HCT116 (cell line): ENCODE measurements at regions not wholly inside any gene's neighbourhood (a gene's known extent, or its start where the extent isn't known, plus 50 kb on each side); places are given as distances from the start of the nearest gene placed in this dataset.

Experiments used
- ATAC-seq: fragments of 200-7000 bp; cut with Tn5 transposase; 2 replicates; pipeline ENCODE4 v1.9.1; 2020; ENCODE audit warnings: mild to moderate bottlenecking, moderate library complexity
- BruUV-seq: library from RNA; stranded (reverse); fragments of 400-500 nt; replicated peaks from 2 replicates; lab custom pipeline; 2021; lab: Mats Ljungman, UMichigan
- CTCF ChIA-PET: fragments of 300-600 bp; sonication (Branson Sonifier 250); formaldehyde crosslinking; loops from one replicate; lab custom pipeline; 2021; ENCODE audit warnings: antibody characterized with exemption; lab: Charles Lee
- POLR2A ChIA-PET: fragments of 300-600, 350-600 bp; sonication (Branson Sonifier 250); formaldehyde crosslinking; loops from one replicate; lab custom pipeline; 2021; ENCODE audit warnings: antibody characterized with exemption; lab: Charles Lee
- RAD21 ChIA-PET, 2 experiments: fragments of 300-600 bp; sonication (Branson Sonifier 250); formaldehyde crosslinking; loops; one replicate each; lab custom pipeline; 2023; ENCODE audit warnings: low total read pairs in 2 of 2; ENCODE audit not compliant: uncharacterized antibody in 2 of 2, unreplicated experiment in 2 of 2, low non-redundant PET in 1 of 2; lab: Charles Lee
- DNase-seq: peaks from one replicate; pipeline ENCODE4 v3.0.0-alpha.2; 2010; ENCODE audit warnings: low read depth, low spot score
- H2AFZ ChIP-seq: fragments of 200-600 bp; shearing (Covaris generic), sonication (generic); 2 replicates; pipeline ENCODE4 v1.6.1; 2017; ENCODE audit warnings: low read depth, mixed run types, mixed read lengths, antibody characterized with exemption, low read length; ENCODE audit not compliant: poor library complexity, severe bottlenecking
- H3K27ac ChIP-seq: 2 replicates; pipeline ENCODE4 v1.5.1; 2012; ENCODE audit warnings: low read depth, low read length
- H3K27me3 ChIP-seq: fragments of 200-600 bp; sonication (generic); 2 replicates; pipeline ENCODE4 v1.6.1; 2016; ENCODE audit warnings: mixed run types, low read length, mixed read lengths; ENCODE audit not compliant: insufficient read depth
- H3K36me3 ChIP-seq, 2 experiments: fragments of 200-500 bp in 1 of 2; fragments of 200-600 bp in 1 of 2; sonication (Bioruptor generic) in 1 of 2; sonication (generic) in 1 of 2; 2 replicates each; pipeline versions ENCODE4 v1.5.1 to v1.6.1; 2014 to 2016; ENCODE audit warnings: low read length in 2 of 2, inconsistent platforms in 1 of 2, mixed read lengths in 1 of 2, mixed run types in 1 of 2; ENCODE audit not compliant: insufficient read depth in 2 of 2, control insufficient read depth in 1 of 2
- H3K4me1 ChIP-seq, 2 experiments: fragments of 200-600 bp in 1 of 2; sonication (generic) in 1 of 2; 2 replicates each; pipeline versions ENCODE4 v1.5.1 to v1.6.1; 2012 to 2017; ENCODE audit warnings: low read length in 2 of 2, inconsistent platforms in 1 of 2, mild to moderate bottlenecking in 1 of 2, mixed read lengths in 1 of 2, mixed run types in 1 of 2, moderate library complexity in 1 of 2; ENCODE audit not compliant: insufficient read depth in 2 of 2, control insufficient read depth in 1 of 2
- H3K4me2 ChIP-seq: fragments of 200-600 bp; sonication (generic); 2 replicates; pipeline ENCODE4 v1.6.1; 2017; ENCODE audit warnings: mixed run types, low read length, mixed read lengths
- H3K4me3 ChIP-seq, 2 experiments: fragments of 200-600 bp in 1 of 2; sonication (generic) in 1 of 2; replicated peaks in 1 of 2; 2 replicates each; pipeline ENCODE4 v1.5.1; 2011 to 2016; ENCODE audit warnings: low read length in 2 of 2, control low read depth in 1 of 2, low read depth in 1 of 2, mild to moderate bottlenecking in 1 of 2, mixed read lengths in 1 of 2, mixed run types in 1 of 2
- H3K79me2 ChIP-seq: fragments of 200-600 bp; sonication (generic); 2 replicates; pipeline ENCODE4 v1.6.1; 2017; ENCODE audit warnings: mild to moderate bottlenecking, mixed run types, low read length, moderate library complexity, mixed read lengths; ENCODE audit not compliant: insufficient read depth
- H3K9ac ChIP-seq: fragments of 200-600 bp; sonication (generic); 2 replicates; pipeline ENCODE4 v1.6.1; 2016; ENCODE audit warnings: low read length, mixed read lengths
- H3K9me2 ChIP-seq: fragments of 200-600 bp; sonication (generic), shearing (Covaris generic); 2 replicates; pipeline ENCODE4 v1.6.1; 2017; ENCODE audit warnings: mixed run types, mild to moderate bottlenecking, moderate library complexity; ENCODE audit not compliant: insufficient read depth
- H3K9me3 ChIP-seq, 2 experiments: fragments of 200-500 bp in 1 of 2; fragments of 200-600 bp in 1 of 2; sonication (Bioruptor generic) in 1 of 2; sonication (generic) in 1 of 2; 2 replicates each; pipeline ENCODE4 v1.6.1; 2014 to 2017; ENCODE audit warnings: low read length in 2 of 2, mixed read lengths in 2 of 2, inconsistent platforms in 1 of 2, low read depth in 1 of 2, mild to moderate bottlenecking in 1 of 2, mixed run types in 1 of 2, moderate library complexity in 1 of 2; ENCODE audit not compliant: control insufficient read depth in 1 of 2, insufficient read depth in 1 of 2
- H4K20me1 ChIP-seq: fragments of 200-600 bp; sonication (generic), shearing (Covaris generic); 2 replicates; pipeline ENCODE4 v1.6.1; 2017; ENCODE audit warnings: mixed run types, mild to moderate bottlenecking, moderate library complexity; ENCODE audit not compliant: insufficient read depth
- ATF3 ChIP-seq: IDR thresholded peaks from 2 replicates; pipeline ENCODE4 v1.6.1; 2012
- CBX3 ChIP-seq: IDR thresholded peaks from 2 replicates; pipeline ENCODE4 v1.6.1; 2012; ENCODE audit warnings: low read depth
- CEBPB ChIP-seq: IDR thresholded peaks from 2 replicates; pipeline ENCODE4 v1.6.1; 2012; ENCODE audit warnings: low read depth
- CTCF ChIP-seq, 3 experiments: fragments of 200-600 bp in 1 of 3; sonication (generic) in 1 of 3; IDR thresholded peaks in 2 of 3; conservative IDR thresholded peaks in 1 of 3; 2 replicates each; pipeline ENCODE4 v1.5.1; 2012 to 2017; ENCODE audit warnings: low read depth in 2 of 3, low read length in 2 of 3, antibody characterized with exemption in 1 of 3, borderline replicate concordance in 1 of 3, control low read depth in 1 of 3, mild to moderate bottlenecking in 1 of 3, mixed read lengths in 1 of 3, mixed run types in 1 of 3, moderate library complexity in 1 of 3; ENCODE audit not compliant: insufficient read depth in 1 of 3
- EGR1 ChIP-seq: IDR thresholded peaks from 2 replicates; pipeline ENCODE4 v1.6.1; 2012; ENCODE audit warnings: low read depth
- ELF1 ChIP-seq: IDR thresholded peaks from 2 replicates; pipeline ENCODE4 v1.6.1; 2012; ENCODE audit warnings: low read depth, borderline replicate concordance
- EZH2phosphoT487 ChIP-seq: fragments of 200-600 bp; IDR thresholded peaks from 2 replicates; pipeline ENCODE4 v1.6.1; 2018; ENCODE audit warnings: antibody characterized with exemption, borderline replicate concordance
- FOSL1 ChIP-seq: IDR thresholded peaks from 2 replicates; pipeline ENCODE4 v1.6.1; 2012; ENCODE audit warnings: low read depth
- MAX ChIP-seq: IDR thresholded peaks from 2 replicates; pipeline ENCODE4 v1.6.1; 2012
- POLR2AphosphoS5 ChIP-seq: IDR thresholded peaks from 2 replicates; pipeline ENCODE4 v1.6.1; 2011; ENCODE audit warnings: mild to moderate bottlenecking, low read depth, low read length, moderate library complexity
- SIN3A ChIP-seq: IDR thresholded peaks from 2 replicates; pipeline ENCODE4 v1.6.1; 2012; ENCODE audit warnings: low read depth
- SP1 ChIP-seq: IDR thresholded peaks from 2 replicates; pipeline ENCODE4 v1.6.1; 2012; ENCODE audit warnings: low read depth
- SRF ChIP-seq: IDR thresholded peaks from 2 replicates; pipeline ENCODE4 v1.6.1; 2012; ENCODE audit warnings: low read depth
- YY1 ChIP-seq: IDR thresholded peaks from 2 replicates; pipeline ENCODE4 v1.6.1; 2011; ENCODE audit warnings: low read length, low read depth, moderate library complexity, mild to moderate bottlenecking; ENCODE audit not compliant: insufficient replicate concordance; ENCODE audit errors: extremely low read depth
- ZFX ChIP-seq: fragments of 450-650 bp; IDR thresholded peaks from 2 replicates; pipeline ENCODE4 v1.6.1; 2017
- intact Hi-C: fragments of 100-400 bp; cut with micrococcal nuclease; formaldehyde crosslinking; loops from 2 replicates; pipeline ENCODE4 v1.10.0; 2022

- CTCF ChIA-PET = no interaction called here
- no peaks in the 10 kb centered on the region for H4K20me1 ChIP-seq
Observed at GRCh38 chr17:31650756-31651520, 208.1 kb downstream of the COPRS start.

GRCh38 chr17:31649302-31649701, 209.7 kb downstream of the COPRS start:
- Histone ChIP-seq H3K4me1 (no peaks in the 10 kb centered on the region), H4K20me1 (no peaks in the 10 kb centered on the region), H3K27ac (no peak overlapping the region), H3K79me2 (no peaks in the 10 kb centered on the region), H3K4me2 (no peak overlapping the region), H3K9me3 (no peaks in the 10 kb centered on the region; a peak in 1 of 4 replicates), H3K9ac (no peak overlapping the region), H3K4me3 (no peak overlapping the region), H3K9me2 (no peaks in the 10 kb centered on the region), H3K27me3 (no peaks in the 10 kb centered on the region), H2AFZ (no peak overlapping the region), H3K36me3 (no peaks in the 10 kb centered on the region)
- intact Hi-C loops = no loop called here
- ChIA-PET RAD21 (no interaction called here), CTCF (no interaction called here), POLR2A (no interaction called here)
- ATAC-seq (no peak), DNase-seq (no peak)
- no TSS peak for BruUV-seq
- no peak for TF ChIP-seq CEBPB
- TF ChIP-seq SRF = no peak
- no peak for TF ChIP-seq ATF3
- no peak for TF ChIP-seq EZH2phosphoT487
- TF ChIP-seq FOSL1 = no peak
- no peak for TF ChIP-seq ELF1
- no peak for TF ChIP-seq YY1
- no peak for TF ChIP-seq ZFX
- no peak for TF ChIP-seq MAX
- no peak for TF ChIP-seq EGR1
- TF ChIP-seq SP1 = no peak
- TF ChIP-seq POLR2AphosphoS5 = no peak
- TF ChIP-seq CBX3 = no peak
- TF ChIP-seq CTCF (IDR thresholded peaks at IDR 0.05 in 2 of 3, conservative IDR thresholded peaks at IDR 0.05 in 1 of 3; ENCODE audit: borderline replicate concordance in 1 of 3, insufficient read depth in 1 of 3, low read depth in 2 of 3, low read length in 2 of 3) = no peak
- no peak for TF ChIP-seq SIN3A

More at GRCh38 chr17:31650756-31651520, 208.1 kb downstream of the COPRS start:
- Histone ChIP-seq H3K4me2 (no peak overlapping the region), H3K4me1 (no peaks in the 10 kb centered on the region), H3K4me3 (no peak overlapping the region), H3K27ac (no peak overlapping the region), H3K9ac (no peak overlapping the region), H3K79me2 (no peaks in the 10 kb centered on the region), H3K9me2 (no peaks in the 10 kb centered on the region), H2AFZ (no peak overlapping the region), H3K27me3 (no peaks in the 10 kb centered on the region), H3K9me3 (no peaks in the 10 kb centered on the region; a peak in 1 of 4 replicates), H3K36me3 (no peaks in the 10 kb centered on the region)
- DNase-seq = no peak
- TF ChIP-seq CEBPB = no peak
- TF ChIP-seq ATF3 = no peak
- TF ChIP-seq ZFX = no peak
- no peak for TF ChIP-seq SIN3A
- ChIA-PET RAD21 (no interaction called here), POLR2A (no interaction called here)
- BruUV-seq = no TSS peak
- ATAC-seq = no peak
- intact Hi-C loops = no loop called here
